CD8-positive, alpha-beta memory T cell (primary cell): ENCODE measurements at regions not wholly inside any gene's neighbourhood (a gene's known extent, or its start where the extent isn't known, plus 50 kb on each side); places are given as distances from the start of the nearest gene placed in this dataset.

Source experiments
- CTCF ChIA-PET: fragments of 350-600 bp; sonication (Branson Sonifier 250); formaldehyde crosslinking; loops from one replicate; lab custom pipeline; 2021; ENCODE audit warnings: antibody characterized with exemption; lab: Charles Lee
- POLR2A ChIA-PET: fragments of 350-600 bp; sonication (Branson Sonifier 250); formaldehyde crosslinking; loops from one replicate; lab custom pipeline; 2021; ENCODE audit warnings: antibody characterized with exemption; lab: Charles Lee
- DNase-seq, 5 donors: peaks; one replicate each; pipeline versions ENCODE4 v3.0.0 to v3.0.0-alpha.2; 2020 to 2022; ENCODE audit warnings: mixed read lengths in 1 of 5
- H3K27ac ChIP-seq: one replicate; pipeline ENCODE4 v1.7.0; 2013; ENCODE audit warnings: low read depth, mild to moderate bottlenecking, low read length, moderate library complexity
- H3K27me3 ChIP-seq: 2 replicates; pipeline ENCODE4 v1.7.0; 2013; ENCODE audit warnings: low read length, mild to moderate bottlenecking; ENCODE audit not compliant: insufficient read depth, poor library complexity, severe bottlenecking
- H3K36me3 ChIP-seq: 2 replicates; pipeline ENCODE4 v1.7.0; 2013; ENCODE audit warnings: mild to moderate bottlenecking, low read length, moderate library complexity; ENCODE audit not compliant: insufficient read depth
- H3K4me1 ChIP-seq: 2 replicates; pipeline ENCODE4 v1.7.0; 2013; ENCODE audit warnings: mild to moderate bottlenecking, low read length, moderate library complexity; ENCODE audit not compliant: insufficient read depth
- H3K4me3 ChIP-seq: 2 replicates; pipeline ENCODE4 v1.7.0; 2013; ENCODE audit warnings: mild to moderate bottlenecking, low read length
- H3K9me3 ChIP-seq: 2 replicates; pipeline ENCODE4 v1.7.0; 2013; ENCODE audit warnings: mild to moderate bottlenecking, low read length
- H3K27ac Mint-ChIP-seq, 8 donors: one replicate each; pipeline ENCODE4 v1.8.0; 2020 to 2021; ENCODE audit warnings: mixed read lengths in 8 of 8, mild to moderate bottlenecking in 6 of 8, inconsistent platforms in 3 of 8, moderate library complexity in 3 of 8
- H3K27me3 Mint-ChIP-seq, 2 donors: one replicate each; pipeline ENCODE4 v1.8.0; 2020 to 2021; ENCODE audit warnings: mixed read lengths in 2 of 2, mild to moderate bottlenecking in 1 of 2, moderate library complexity in 1 of 2
- H3K36me3 Mint-ChIP-seq, 3 donors: one replicate each; pipeline ENCODE4 v1.8.0; 2020 to 2021; ENCODE audit warnings: mixed read lengths in 3 of 3, inconsistent platforms in 1 of 3, mild to moderate bottlenecking in 1 of 3
- H3K4me1 Mint-ChIP-seq, 3 donors: one replicate each; pipeline ENCODE4 v1.8.0; 2020 to 2021; ENCODE audit warnings: mixed read lengths in 3 of 3, inconsistent platforms in 1 of 3, mild to moderate bottlenecking in 1 of 3
- H3K4me3 Mint-ChIP-seq, 7 donors: one replicate each; pipeline ENCODE4 v1.8.0; 2020 to 2021; ENCODE audit warnings: mixed read lengths in 7 of 7, mild to moderate bottlenecking in 6 of 7, moderate library complexity in 4 of 7, inconsistent platforms in 2 of 7
- H3K9me3 Mint-ChIP-seq, 5 donors: one replicate each; pipeline ENCODE4 v1.8.0; 2020 to 2022; ENCODE audit warnings: mixed read lengths in 5 of 5, mild to moderate bottlenecking in 3 of 5, moderate library complexity in 2 of 5, inconsistent platforms in 1 of 5

DNA sequence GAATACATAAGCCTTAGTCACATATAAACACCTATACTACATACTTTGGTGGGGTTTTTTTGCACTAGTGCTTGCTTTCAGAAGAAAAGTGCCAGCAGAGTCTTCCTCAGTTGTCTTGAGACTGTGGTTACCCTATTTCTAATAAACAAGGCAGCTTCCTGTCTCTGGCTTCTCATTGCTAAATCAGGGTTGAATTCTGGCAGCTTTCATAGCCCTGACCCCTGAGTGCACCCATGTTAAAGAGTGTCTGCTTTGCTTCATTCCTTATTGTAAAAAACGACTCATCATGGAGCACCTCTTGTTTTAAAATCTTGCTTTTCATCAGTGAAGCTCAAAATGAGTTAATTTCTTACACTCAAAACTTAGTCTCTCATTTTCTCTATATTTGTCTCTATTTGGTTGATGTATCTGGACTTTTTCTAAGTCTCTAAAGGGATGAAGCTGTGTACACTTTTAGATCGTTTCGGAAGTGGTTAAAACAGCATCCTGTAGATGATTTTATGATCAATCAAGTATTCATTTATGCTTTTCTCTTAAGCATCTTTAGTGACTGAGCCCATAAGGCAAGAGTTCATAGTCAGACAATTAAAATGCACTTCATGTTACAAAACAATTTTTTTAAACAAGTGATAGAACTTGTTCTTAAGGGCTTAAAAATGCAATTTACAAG lies 72.1 kb downstream of the KLF12 start:
- no peaks in the 10 kb centered on the region for H3K9me3 Mint-ChIP-seq
- Histone ChIP-seq H3K36me3 (no peaks in the 10 kb centered on the region), H3K4me3 (peak overlapping the region; percentile 6), H3K9me3 (no peaks in the 10 kb centered on the region), H3K27me3 (no peaks in the 10 kb centered on the region), H3K4me1 (peaks cover 86% of the 10 kb centered on the region), H3K27ac (no peak overlapping the region)
- peak overlapping the region; percentile 26 to 92 (median 72) for H3K4me3 Mint-ChIP-seq
- peaks cover 4 to 16% (median 7%) of the 10 kb centered on the region in 3 donors for H3K36me3 Mint-ChIP-seq
- ChIA-PET POLR2A (interaction anchor here (0.7 to 2.4 kb wide), 9 partner anchors 8 to 225 kb away, joined by 3 to 21 read pairs (median 5); partner anchors contain the start of gene KLF12), CTCF (interaction anchor here (0.8 to 2.7 kb wide), 7 partner anchors 9 to 228 kb away, joined by 3 to 10 read pairs (median 3); no protein-coding TSS in a partner anchor)
- H3K27me3 Mint-ChIP-seq, result no peaks in the 10 kb centered on the region
- peak in 3 of 5 donors; percentile 45 to 57 (median 53) for DNase-seq
- H3K27ac Mint-ChIP-seq, result peak overlapping the region; percentile 34 to 97 (median 82)
- H3K4me1 Mint-ChIP-seq, result peaks cover 79 to 95% (median 94%) of the 10 kb centered on the region in 3 donors

DNA sequence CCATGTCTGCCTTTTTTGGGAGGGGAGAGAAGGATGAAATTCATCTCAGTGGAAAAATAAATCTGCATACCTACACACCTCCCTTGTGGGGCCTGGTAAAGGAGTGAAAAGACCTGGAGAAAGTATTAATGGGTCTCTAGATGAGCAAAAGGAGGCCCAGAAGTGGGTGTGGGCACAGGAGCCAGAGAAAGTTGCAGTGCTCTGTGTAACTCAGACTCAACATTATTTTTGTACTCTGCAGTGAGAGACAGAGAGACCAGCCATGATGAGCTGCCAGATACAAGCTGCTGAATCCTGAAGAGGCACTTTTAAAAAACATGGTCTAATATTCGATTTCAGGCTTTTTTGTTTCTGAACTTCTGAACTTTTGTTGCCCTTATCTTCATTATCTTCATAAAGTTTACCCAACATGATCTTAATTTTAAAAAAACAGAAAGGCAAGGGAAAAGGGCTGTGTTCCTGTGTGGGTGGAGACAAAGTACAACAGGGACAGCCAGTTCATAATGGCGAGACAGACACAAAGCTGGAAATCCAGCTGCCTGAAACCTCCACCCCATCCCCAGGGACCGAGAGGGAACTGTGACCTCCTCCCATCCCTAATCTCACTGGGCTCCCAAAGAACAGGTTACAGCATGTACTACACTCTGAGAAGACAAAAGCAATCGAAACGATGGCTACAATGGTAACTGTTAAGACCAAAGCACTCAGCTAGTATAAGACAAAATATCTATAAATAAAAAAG lies 77.2 kb downstream of the KLF12 start:
- peak overlapping the region in 5 of 8 donors; percentile 35 to 84 (median 45) for H3K27ac Mint-ChIP-seq
- H3K4me1 ChIP-seq, result peaks cover 76% of the 10 kb centered on the region

DNA sequence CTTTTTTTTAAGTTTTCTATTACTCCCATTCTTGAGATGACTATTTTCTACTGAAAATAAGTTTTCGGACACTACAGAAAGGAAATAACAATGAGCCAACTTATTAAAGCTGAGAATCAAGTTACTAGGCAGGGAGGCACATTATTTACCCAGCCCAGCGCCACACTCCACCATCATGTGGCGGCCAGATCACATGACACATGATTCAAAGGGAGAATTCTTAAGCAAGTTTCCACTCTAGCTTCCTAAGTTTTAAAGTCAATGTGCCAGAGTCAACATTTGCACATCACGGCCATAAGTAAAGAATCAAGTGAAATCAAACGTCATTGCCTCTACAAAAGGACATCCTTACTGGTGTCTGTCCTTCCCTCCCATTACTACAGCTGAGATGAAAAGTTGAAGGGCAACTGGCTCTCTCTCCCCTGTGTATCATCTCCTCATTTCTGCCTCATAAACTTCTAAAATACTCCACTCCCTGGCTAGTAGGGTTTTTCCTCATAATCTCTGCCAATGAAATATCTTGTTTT lies 81.7 kb downstream of the KLF12 start:
- Histone ChIP-seq H3K4me3 (no peak overlapping the region), H3K36me3 (no peaks in the 10 kb centered on the region), H3K27ac (no peak overlapping the region), H3K27me3 (no peaks in the 10 kb centered on the region), H3K9me3 (no peaks in the 10 kb centered on the region), H3K4me1 (peaks cover 70% of the 10 kb centered on the region)
- H3K4me3 Mint-ChIP-seq, result no peak overlapping the region
- ChIA-PET POLR2A (no interaction called here), CTCF (no interaction called here)
- no peak for DNase-seq
- H3K27ac Mint-ChIP-seq, result peak overlapping the region in 1 of 8 donors; percentile 31
- H3K36me3 Mint-ChIP-seq, result peaks cover 0 to 34% (median 12%) of the 10 kb centered on the region in 3 donors
- H3K9me3 Mint-ChIP-seq, result no peaks in the 10 kb centered on the region
- no peaks in the 10 kb centered on the region for H3K27me3 Mint-ChIP-seq
- H3K4me1 Mint-ChIP-seq, result peaks cover 92 to 99% (median 99%) of the 10 kb centered on the region in 3 donors

More for the DNA sequence above, 77.2 kb downstream of the KLF12 start:
- no peak overlapping the region for H3K27ac ChIP-seq
- H3K4me1 Mint-ChIP-seq, result peaks cover 80 to 93% (median 92%) of the 10 kb centered on the region in 3 donors
- peaks cover 4 to 25% (median 4%) of the 10 kb centered on the region in 3 donors for H3K36me3 Mint-ChIP-seq
- POLR2A ChIA-PET, result no interaction called here
- CTCF ChIA-PET, result interaction anchor here (0.9 to 1.1 kb wide), 2 partner anchors 76 to 230 kb away, joined by 3 read pairs; no protein-coding TSS in a partner anchor
- H3K9me3 Mint-ChIP-seq, result no peaks in the 10 kb centered on the region
- H3K4me3 ChIP-seq, result no peak overlapping the region
- no peaks in the 10 kb centered on the region for H3K27me3 Mint-ChIP-seq
- no peaks in the 10 kb centered on the region for H3K27me3 ChIP-seq
- H3K9me3 ChIP-seq, result no peaks in the 10 kb centered on the region
- DNase-seq, result no peak
- peak overlapping the region in 3 of 7 donors; percentile 16 to 37 (median 26) for H3K4me3 Mint-ChIP-seq
- H3K36me3 ChIP-seq, result no peaks in the 10 kb centered on the region

DNA sequence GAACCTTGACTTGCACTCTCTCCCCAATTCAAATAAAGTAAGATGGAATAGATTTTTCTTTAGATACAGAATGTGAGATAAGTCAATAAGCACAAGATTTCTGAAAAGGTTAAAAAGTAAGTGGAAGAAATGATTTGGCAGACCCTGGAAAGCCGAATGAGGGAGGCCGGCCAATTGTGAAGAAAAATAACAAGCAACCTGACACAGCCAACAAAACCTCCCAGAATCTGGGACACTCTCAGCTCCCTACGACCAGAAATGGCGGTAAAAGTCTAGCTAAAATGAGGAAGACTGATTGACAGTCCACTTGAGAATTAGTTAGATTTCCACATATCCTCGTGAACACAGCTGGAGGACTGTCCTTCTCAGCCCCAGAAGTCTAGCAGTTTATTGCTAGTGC lies 85.4 kb downstream of the KLF12 start:
- Mint-ChIP-seq H3K27ac (peak overlapping the region in 7 of 8 donors; percentile 11 to 60 (median 46)), H3K9me3 (no peaks in the 10 kb centered on the region), H3K36me3 (peaks cover 4 to 31% (median 19%) of the 10 kb centered on the region in 3 donors), H3K4me1 (peaks cover 78 to 93% (median 91%) of the 10 kb centered on the region in 3 donors), H3K27me3 (no peaks in the 10 kb centered on the region), H3K4me3 (no peak overlapping the region)
- Histone ChIP-seq H3K36me3 (no peaks in the 10 kb centered on the region), H3K27me3 (no peaks in the 10 kb centered on the region), H3K27ac (no peak overlapping the region), H3K4me3 (no peak overlapping the region), H3K4me1 (peaks cover 45% of the 10 kb centered on the region), H3K9me3 (no peaks in the 10 kb centered on the region)
- ChIA-PET POLR2A (interaction anchor here (0.5 kb wide), 1 partner anchor 260 kb away, joined by 3 read pairs; no protein-coding TSS in a partner anchor), CTCF (no interaction called here)
- DNase-seq, result no peak

DNA sequence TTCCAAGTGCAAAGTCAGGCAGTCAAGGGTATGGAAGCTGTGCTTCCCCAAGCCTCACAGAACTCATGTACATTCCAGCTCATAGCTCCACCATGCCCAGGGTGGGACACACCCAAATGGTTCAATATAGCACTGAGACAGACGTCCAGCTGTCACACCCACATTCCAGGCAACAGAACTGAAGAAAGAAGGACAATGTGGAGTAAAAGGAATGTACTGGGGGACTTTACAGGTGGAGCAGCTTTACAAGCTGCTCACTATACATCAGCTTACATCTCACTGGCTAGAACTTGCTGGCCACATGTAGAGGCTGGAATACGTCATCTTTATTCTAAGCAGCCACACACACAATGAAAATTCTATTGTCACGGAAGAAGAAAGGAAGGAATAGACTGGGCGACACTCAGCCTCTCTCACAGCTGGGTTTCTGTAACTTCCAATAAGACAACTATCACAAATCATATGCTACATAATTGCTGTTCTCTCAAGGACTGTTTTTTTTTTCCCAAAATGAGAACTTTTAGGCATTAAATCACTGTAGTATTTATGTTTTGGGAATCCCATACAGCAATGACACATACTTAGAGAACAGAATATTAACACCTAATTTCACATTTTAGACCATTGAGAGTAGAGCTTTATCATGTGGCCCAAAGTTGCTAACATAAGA lies 86.1 kb downstream of the KLF12 start:
- CTCF ChIA-PET, result interaction anchor here (0.6 kb wide), 1 partner anchor 14 kb away, joined by 3 read pairs; no protein-coding TSS in a partner anchor
- Mint-ChIP-seq H3K9me3 (no peaks in the 10 kb centered on the region), H3K4me3 (no peak overlapping the region), H3K4me1 (peaks cover 79 to 93% (median 92%) of the 10 kb centered on the region in 3 donors), H3K27ac (peak overlapping the region in 6 of 8 donors; percentile 20 to 60 (median 58)), H3K36me3 (peaks cover 4 to 31% (median 18%) of the 10 kb centered on the region in 3 donors), H3K27me3 (no peaks in the 10 kb centered on the region)
- peaks cover 40% of the 10 kb centered on the region for H3K4me1 ChIP-seq
- POLR2A ChIA-PET, result interaction anchor here (0.6 to 0.7 kb wide), 3 partner anchors 14 to 239 kb away, joined by 3 to 4 read pairs (median 3); no protein-coding TSS in a partner anchor
- H3K4me3 ChIP-seq, result no peak overlapping the region
- H3K36me3 ChIP-seq, result no peaks in the 10 kb centered on the region
- H3K27ac ChIP-seq, result no peak overlapping the region
- H3K27me3 ChIP-seq, result no peaks in the 10 kb centered on the region
- H3K9me3 ChIP-seq, result no peaks in the 10 kb centered on the region
- DNase-seq, result no peak

DNA sequence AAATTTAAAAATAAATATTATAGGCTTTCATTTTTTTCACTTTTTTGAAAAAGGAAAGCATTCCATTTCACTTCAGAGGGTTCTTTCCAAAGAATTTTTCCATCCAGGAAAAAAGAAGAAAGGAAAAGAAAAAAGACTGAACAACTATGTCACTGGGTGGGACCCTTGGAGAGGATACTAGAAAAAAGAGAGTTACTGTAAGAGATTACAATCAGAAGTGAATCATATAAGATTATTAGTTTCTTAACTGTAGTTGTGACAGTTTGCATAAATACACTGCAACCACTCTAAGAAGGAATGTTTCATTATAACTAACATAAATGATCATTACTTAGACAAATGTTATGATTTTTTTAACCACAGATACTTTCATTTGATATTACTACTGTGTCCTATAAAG lies 87.8 kb downstream of the KLF12 start:
- Mint-ChIP-seq H3K9me3 (no peaks in the 10 kb centered on the region), H3K27ac (no peak overlapping the region), H3K27me3 (no peaks in the 10 kb centered on the region), H3K4me3 (no peak overlapping the region), H3K36me3 (peaks cover 4 to 30% (median 18%) of the 10 kb centered on the region in 3 donors), H3K4me1 (peaks cover 79 to 93% (median 90%) of the 10 kb centered on the region in 3 donors)
- Histone ChIP-seq H3K4me3 (no peak overlapping the region), H3K27me3 (no peaks in the 10 kb centered on the region), H3K36me3 (no peaks in the 10 kb centered on the region), H3K4me1 (peaks cover 39% of the 10 kb centered on the region), H3K9me3 (no peaks in the 10 kb centered on the region), H3K27ac (no peak overlapping the region)
- ChIA-PET POLR2A (no interaction called here), CTCF (no interaction called here)
- no peak for DNase-seq

DNA sequence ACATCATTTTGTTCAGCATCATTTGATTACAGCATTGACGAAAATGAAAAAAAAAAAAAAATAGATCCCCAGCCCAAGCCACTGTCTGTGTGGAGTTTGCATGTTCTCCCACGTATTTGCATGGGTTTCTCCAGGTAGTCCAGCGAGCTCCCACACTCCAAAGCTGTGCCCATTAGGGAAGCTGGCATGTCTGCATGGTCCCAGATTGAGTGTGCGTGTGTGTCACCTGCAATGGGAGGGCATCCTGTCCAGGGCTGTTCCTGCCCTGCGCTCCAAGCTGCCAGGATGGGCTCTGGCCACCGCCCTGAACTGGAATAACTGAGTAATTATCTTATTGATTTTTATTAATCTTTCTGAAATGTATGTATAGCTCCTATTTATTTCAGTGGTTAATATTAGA lies 88.6 kb downstream of the KLF12 start:
- Mint-ChIP-seq H3K27me3 (no peaks in the 10 kb centered on the region), H3K36me3 (peaks cover 4 to 28% (median 18%) of the 10 kb centered on the region in 3 donors), H3K27ac (no peak overlapping the region), H3K9me3 (no peaks in the 10 kb centered on the region), H3K4me1 (peaks cover 79 to 93% (median 90%) of the 10 kb centered on the region in 3 donors), H3K4me3 (no peak overlapping the region)
- ChIA-PET CTCF (no interaction called here), POLR2A (no interaction called here)
- no peak for DNase-seq
- Histone ChIP-seq H3K27me3 (no peaks in the 10 kb centered on the region), H3K27ac (no peak overlapping the region), H3K4me1 (peaks cover 40% of the 10 kb centered on the region), H3K36me3 (no peaks in the 10 kb centered on the region), H3K4me3 (no peak overlapping the region), H3K9me3 (no peaks in the 10 kb centered on the region)
